ENCODE measurements at regions not wholly inside any gene's neighbourhood (a gene's known extent, or its start where the extent isn't known, plus 50 kb on each side); places are given as distances from the start of the nearest gene placed in this dataset.

DNA sequence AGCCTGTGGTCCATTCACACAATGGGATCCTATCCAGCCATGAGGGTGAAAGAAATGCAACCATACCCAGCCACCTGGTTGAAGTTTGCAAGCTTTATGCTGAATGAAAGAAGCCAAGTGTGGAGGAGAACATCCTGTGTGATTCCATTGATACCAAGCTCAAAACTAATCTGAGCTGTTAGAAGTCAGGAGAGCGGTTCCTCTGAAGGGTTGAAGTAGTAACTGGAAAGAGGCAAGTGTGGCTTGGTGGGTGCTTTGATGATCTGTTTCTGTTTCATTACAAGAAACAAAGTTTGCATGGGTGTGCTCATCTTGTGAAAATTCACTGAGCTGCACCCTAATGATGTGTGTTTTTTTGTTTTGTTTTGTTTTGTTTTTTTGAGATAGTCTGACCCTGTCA, 99.4 kb downstream of the SALL1 start:
- H3K9me1 ChIP-seq (replicated peaks; ENCODE audit: control insufficient read depth, extremely low read depth, insufficient read depth, low read length) = no peaks in the 10 kb centered on the region
- H3K36me3 ChIP-seq (ENCODE audit: control insufficient read depth in 2 of 2, extremely low read depth in 1 of 2, insufficient read depth in 2 of 2, low read length in 2 of 2) = no peaks in the 10 kb centered on the region
- H3K27ac ChIP-seq (ENCODE audit: insufficient read depth, low read depth, low read length) = no peak overlapping the region
- H2AFZ ChIP-seq (ENCODE audit: low read depth, low read length) = no peak overlapping the region
- no peak overlapping the region for H3K4me2 ChIP-seq (ENCODE audit: insufficient read depth, low read length)
- H4K20me1 ChIP-seq (replicated peaks; ENCODE audit: control insufficient read depth, extremely low read depth, insufficient read depth, low read length) = no peaks in the 10 kb centered on the region
- TF ChIP-seq, protein P1, sequence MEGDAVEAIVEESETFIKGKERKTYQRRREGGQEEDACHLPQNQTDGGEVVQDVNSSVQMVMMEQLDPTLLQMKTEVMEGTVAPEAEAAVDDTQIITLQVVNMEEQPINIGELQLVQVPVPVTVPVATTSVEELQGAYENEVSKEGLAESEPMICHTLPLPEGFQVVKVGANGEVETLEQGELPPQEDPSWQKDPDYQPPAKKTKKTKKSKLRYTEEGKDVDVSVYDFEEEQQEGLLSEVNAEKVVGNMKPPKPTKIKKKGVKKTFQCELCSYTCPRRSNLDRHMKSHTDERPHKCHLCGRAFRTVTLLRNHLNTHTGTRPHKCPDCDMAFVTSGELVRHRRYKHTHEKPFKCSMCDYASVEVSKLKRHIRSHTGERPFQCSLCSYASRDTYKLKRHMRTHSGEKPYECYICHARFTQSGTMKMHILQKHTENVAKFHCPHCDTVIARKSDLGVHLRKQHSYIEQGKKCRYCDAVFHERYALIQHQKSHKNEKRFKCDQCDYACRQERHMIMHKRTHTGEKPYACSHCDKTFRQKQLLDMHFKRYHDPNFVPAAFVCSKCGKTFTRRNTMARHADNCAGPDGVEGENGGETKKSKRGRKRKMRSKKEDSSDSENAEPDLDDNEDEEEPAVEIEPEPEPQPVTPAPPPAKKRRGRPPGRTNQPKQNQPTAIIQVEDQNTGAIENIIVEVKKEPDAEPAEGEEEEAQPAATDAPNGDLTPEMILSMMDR (IDR thresholded peaks at IDR 0.05; ENCODE audit: extremely low read depth in 1 of 2, insufficient read depth in 1 of 2, low read depth in 1 of 2, low read length in 2 of 2) = no peak
- TF ChIP-seq MYC (IDR thresholded peaks at IDR 0.05; ENCODE audit: low read depth, low read length) (no peak), EZH2 (IDR thresholded peaks at IDR 0.05; ENCODE audit: borderline replicate concordance, low read depth, low read length, severe bottlenecking) (no peak)
- no peak for DNase-seq (ENCODE audit: low read depth, low spot score)
- H3K27me3 ChIP-seq (ENCODE audit: control insufficient read depth in 2 of 2, insufficient read depth in 2 of 2, low read length in 2 of 2) = no peaks in the 10 kb centered on the region
- dilution Hi-C loops (cut with MboI; ENCODE audit: extremely low pct_ligation_motif_present, low sequenced_read_pairs) (no loop called here), intact Hi-C loops (cut with micrococcal nuclease) (no loop called here)
- FAIRE-seq = no peak
- no peak overlapping the region for H3K9ac ChIP-seq (replicated peaks; ENCODE audit: extremely low read depth, insufficient read depth, low read length)
- CTCF ChIA-PET = no interaction called here
- no peaks in the 10 kb centered on the region for H3K4me1 ChIP-seq (ENCODE audit: control insufficient read depth, extremely low read depth, insufficient read depth, low read length)
- H3K79me2 ChIP-seq (ENCODE audit: control insufficient read depth, insufficient read depth, low read length) = no peaks in the 10 kb centered on the region
- H3K9me3 ChIP-seq (replicated peaks; ENCODE audit: control insufficient read depth, insufficient read depth, low read length) = peaks cover 2% of the 10 kb centered on the region
- BruUV-seq (replicated peaks) = no TSS peak
- H3K4me3 ChIP-seq (replicated peaks in 1 of 3; ENCODE audit: insufficient read depth in 1 of 3, low read depth in 1 of 3, low read length in 3 of 3) = no peak overlapping the region
- POLR2A ChIA-PET = no interaction called here

DNA sequence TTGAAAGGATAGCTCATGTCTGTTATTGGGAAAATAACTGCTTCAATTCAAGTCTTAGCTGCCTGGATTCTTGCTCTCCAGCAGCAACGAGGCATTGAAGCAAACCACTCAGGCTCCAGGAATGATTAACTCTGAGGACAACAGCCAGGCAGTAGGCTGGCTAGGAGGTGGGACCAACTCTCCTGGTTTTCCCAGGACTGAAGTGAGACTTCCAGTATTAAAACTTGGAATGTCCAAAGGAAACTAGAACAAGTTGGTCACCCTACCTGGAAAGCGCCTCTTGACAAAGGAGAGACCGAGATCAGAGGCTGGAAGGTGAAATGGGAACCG, 100.7 kb downstream of the SALL1 start:
- intact Hi-C loops (cut with micrococcal nuclease) = no loop called here
- FAIRE-seq = no peak
- no peak overlapping the region for H3K9ac ChIP-seq (replicated peaks; ENCODE audit: extremely low read depth, insufficient read depth, low read length)
- CTCF ChIA-PET = no interaction called here
- H4K20me1 ChIP-seq (replicated peaks; ENCODE audit: control insufficient read depth, extremely low read depth, insufficient read depth, low read length) = no peaks in the 10 kb centered on the region
- H3K4me2 ChIP-seq (ENCODE audit: insufficient read depth, low read length) = no peak overlapping the region
- H3K36me3 ChIP-seq (ENCODE audit: control insufficient read depth in 2 of 2, extremely low read depth in 1 of 2, insufficient read depth in 2 of 2, low read length in 2 of 2) = no peaks in the 10 kb centered on the region
- H3K4me1 ChIP-seq (ENCODE audit: control insufficient read depth, extremely low read depth, insufficient read depth, low read length) = no peaks in the 10 kb centered on the region
- no peak overlapping the region for H3K27ac ChIP-seq (ENCODE audit: insufficient read depth, low read depth, low read length)
- H2AFZ ChIP-seq (ENCODE audit: low read depth, low read length) = no peak overlapping the region
- H3K9me1 ChIP-seq (replicated peaks; ENCODE audit: control insufficient read depth, extremely low read depth, insufficient read depth, low read length) = no peaks in the 10 kb centered on the region
- dilution Hi-C loops (cut with MboI; ENCODE audit: extremely low pct_ligation_motif_present, low sequenced_read_pairs) = no loop called here
- no peaks in the 10 kb centered on the region for H3K27me3 ChIP-seq (ENCODE audit: control insufficient read depth in 2 of 2, insufficient read depth in 2 of 2, low read length in 2 of 2)
- H3K4me3 ChIP-seq (replicated peaks in 1 of 3; ENCODE audit: insufficient read depth in 1 of 3, low read depth in 1 of 3, low read length in 3 of 3) = no peak overlapping the region
- POLR2A ChIA-PET = no interaction called here
- BruUV-seq (replicated peaks) = no TSS peak
- TF ChIP-seq JUN (IDR thresholded peaks at IDR 0.05; ENCODE audit: borderline replicate concordance, insufficient read depth, insufficient read length, low read depth) (no peak), POLR2A (IDR thresholded peaks at IDR 0.05; ENCODE audit: low read depth, low read length) (no peak), POLR2AphosphoS5 (IDR thresholded peaks at IDR 0.05; ENCODE audit: insufficient read depth, low read depth, low read length) (no peak), FOS (IDR thresholded peaks at IDR 0.05; ENCODE audit: borderline replicate concordance, insufficient read depth, low read length) (no peak), EZH2 (IDR thresholded peaks at IDR 0.05; ENCODE audit: borderline replicate concordance, low read depth, low read length, severe bottlenecking) (no peak), MYC (IDR thresholded peaks at IDR 0.05; ENCODE audit: low read depth, low read length) (no peak), GATA2 (IDR thresholded peaks at IDR 0.05; ENCODE audit: insufficient read depth, insufficient read length, low read depth, low read length) (no peak)
- TF ChIP-seq, protein P2, sequence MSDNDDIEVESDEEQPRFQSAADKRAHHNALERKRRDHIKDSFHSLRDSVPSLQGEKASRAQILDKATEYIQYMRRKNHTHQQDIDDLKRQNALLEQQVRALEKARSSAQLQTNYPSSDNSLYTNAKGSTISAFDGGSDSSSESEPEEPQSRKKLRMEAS (IDR thresholded peaks at IDR 0.05; ENCODE audit: insufficient read depth, insufficient read length) = no peak
- TF ChIP-seq, protein P1 (IDR thresholded peaks at IDR 0.05; ENCODE audit: extremely low read depth in 1 of 2, insufficient read depth in 1 of 2, low read depth in 1 of 2, low read length in 2 of 2) = no peak
- H3K79me2 ChIP-seq (ENCODE audit: control insufficient read depth, insufficient read depth, low read length) = no peaks in the 10 kb centered on the region
- peaks cover 2% of the 10 kb centered on the region for H3K9me3 ChIP-seq (replicated peaks; ENCODE audit: control insufficient read depth, insufficient read depth, low read length)
- DNase-seq (ENCODE audit: low read depth, low spot score) = no peak

All from endothelial cell of umbilical vein (primary cell).